IPS DF 4.7 (cell line): ENCODE measurements at regions not wholly inside any gene's neighbourhood (a gene's known extent, or its start where the extent isn't known, plus 50 kb on each side); places are given as distances from the start of the nearest gene placed in this dataset.

Experiments
- DNase-seq: peaks from one replicate; pipeline ENCODE4 v3.0.0-alpha.2; 2013; ENCODE audit warnings: low spot score; ENCODE audit errors: extremely low read depth

DNA sequence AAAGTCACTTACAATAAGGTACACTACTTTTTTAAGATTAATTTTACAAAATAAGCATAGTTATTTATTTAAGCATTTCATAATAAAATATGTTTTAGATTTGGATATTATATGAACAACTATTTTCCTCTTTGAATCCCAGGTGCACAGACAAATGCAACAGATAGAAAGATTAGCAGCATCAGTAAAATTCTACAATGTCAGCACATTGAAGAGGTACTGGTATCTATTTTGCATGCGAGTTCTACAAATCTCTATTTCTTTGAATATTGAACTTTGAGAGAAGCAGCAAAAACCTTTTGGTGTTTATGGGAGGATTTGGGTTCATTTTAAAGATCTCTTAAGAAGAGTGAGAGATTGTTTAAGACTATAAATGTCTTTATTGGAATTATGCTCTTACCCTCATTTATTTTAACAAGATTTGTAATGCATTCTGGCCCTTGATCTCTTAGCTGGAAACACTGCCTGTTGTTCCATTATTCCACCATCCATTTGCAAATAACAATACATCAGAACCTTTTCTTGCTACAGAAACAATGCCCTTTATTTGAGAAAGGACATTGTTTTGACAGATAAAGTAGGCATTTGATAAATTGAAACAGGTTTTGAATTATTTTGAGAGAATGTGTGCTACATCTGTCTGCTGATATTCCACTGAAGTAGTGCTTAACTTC is 558.8 kb upstream of the KLHL1 start:
- no peak for DNase-seq

DNA sequence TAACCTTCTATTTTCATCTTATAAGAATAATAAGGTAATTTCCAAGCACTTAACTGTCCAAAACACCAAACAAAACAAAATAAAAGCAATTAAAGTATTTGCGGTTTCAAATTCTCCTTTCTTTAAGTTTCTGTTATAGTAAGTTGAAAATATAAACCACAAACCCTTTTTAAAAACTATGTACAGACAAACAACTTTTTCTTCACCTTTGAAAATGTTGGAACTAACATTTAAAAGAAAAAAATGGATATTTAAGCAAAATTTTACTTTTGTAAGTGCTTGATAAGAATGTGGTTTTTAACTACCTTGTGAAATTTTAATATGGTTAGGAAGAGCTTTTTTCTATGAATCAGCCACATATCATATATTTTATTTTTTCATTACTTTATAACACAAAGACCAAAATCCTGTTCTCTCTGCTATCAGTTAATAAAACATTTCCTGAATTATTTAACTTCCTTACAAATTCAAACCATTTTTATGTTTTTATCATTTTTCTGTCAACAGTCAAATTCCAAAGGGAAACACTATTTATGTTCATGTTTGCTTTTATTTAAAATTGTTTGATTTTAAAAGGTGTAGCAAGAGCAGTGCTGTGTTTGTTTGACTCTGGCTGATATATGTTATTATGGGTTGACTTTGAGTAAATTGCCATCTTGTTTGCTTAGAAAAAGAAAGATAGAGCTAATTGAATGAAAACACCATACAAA is 554.1 kb upstream of the KLHL1 start:
- DNase-seq: no peak

DNA sequence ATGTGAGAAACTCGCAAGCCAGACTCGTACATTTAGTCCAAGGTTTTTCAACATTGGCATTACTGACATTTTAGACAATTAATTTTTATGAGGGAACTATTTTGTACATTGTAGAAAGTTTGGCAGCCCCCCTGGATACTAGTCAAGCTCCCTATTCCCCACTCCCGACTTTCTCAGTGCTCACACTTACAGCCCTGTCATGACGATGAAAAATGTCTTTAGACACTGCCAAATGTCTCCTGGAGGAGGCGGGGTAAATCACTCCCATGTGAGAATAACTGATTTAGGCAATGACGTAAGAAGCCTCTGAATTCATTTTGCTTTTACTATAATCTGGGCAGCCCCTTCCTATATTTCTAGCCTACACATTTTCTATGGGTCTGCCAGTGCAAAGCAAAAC is 535.8 kb upstream of the KLHL1 start:
- no peak for DNase-seq

DNA sequence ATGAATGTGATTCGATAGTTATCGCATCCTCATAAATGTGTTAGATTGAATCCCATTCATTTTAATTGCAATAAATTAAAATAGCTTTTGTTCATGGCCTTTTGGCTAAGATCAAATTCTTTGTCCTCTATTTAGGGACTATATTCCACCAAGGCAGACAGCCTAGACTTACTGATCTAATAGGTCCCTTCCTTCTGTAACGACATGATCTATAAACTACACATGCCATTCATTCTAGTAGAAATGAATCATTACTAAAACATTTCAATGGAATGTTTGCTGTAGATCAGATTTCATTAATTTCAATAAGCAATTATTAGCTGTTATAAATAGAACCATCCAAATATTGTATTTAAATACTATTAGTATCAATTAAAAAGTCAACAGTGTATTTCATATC is 526.6 kb upstream of the KLHL1 start:
- DNase-seq: no peak

DNA sequence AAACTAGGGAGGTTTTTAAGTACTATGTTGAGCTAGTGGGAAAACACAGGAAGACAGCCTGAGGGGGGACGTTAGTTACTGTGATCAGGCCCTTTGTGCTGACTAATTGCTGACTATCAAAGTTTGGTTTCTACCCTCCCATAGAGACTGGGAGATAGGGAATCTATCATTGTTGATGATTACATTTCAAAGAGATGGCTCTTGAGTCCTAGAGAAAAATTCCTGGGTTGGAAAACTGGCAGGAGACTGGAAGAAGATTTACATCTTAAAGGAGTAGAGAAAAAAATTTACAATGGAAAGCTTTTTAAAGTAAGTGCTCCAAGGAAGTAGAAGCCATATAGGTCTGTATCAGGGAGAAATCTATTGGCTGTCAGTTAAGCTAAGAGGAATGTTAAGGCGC is 522.0 kb upstream of the KLHL1 start:
- peak; percentile 16 for DNase-seq

DNA sequence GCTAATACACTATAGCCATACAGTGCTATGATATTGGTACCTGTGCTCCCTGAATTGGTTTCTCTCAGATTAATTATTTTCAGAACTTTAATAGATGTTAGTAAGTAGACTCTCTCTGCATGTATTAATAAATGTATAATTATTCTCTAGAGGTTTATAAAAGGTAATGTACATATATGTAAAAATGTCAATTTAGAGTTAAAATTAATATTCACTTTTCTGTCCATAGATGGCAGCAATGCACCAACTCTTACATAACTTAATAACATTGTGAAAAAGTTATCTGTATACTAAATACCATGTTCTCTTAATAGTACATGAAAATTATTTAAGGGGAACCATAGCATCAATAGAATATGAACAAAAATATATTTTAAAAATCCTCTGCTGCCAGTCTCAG is 515.0 kb upstream of the KLHL1 start:
- no peak for DNase-seq

DNA sequence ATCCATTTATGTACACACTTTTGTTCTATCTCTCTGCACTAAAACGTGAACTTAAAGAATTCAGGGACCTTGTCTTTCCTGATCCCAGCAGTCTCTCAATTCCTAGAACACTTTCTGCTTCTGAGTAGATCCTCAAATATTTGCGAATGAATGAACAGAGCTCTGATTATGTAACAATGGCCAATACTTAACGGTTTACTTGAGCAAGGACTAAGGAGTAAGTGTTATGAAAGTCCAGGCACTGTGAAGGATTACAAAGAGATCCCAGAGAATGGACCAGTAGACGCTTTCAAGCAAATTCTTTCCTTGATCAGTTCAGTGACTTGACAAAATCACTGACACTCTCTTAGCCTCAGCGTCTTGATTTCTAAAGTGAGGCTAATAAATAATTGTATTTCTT is 514.5 kb upstream of the KLHL1 start:
- DNase-seq: no peak

DNA sequence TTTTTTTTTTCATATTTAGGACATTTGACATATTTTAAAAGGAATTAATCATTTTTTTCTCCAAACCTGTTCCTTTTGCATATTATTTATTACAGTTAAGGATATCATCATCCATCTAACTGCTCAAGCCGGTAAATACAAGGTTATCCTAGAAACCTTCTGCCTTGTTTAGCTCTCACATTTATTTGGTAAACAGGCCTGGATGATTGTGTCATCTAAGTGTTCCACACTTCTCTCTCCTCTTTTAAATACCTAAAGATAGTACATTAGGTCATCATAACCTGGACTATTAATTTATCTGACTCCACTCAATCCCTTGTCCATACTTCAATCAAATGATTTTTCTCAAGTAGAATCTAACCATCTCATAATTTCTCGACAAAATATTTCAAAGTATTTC is 511.7 kb upstream of the KLHL1 start:
- DNase-seq: no peak

DNA sequence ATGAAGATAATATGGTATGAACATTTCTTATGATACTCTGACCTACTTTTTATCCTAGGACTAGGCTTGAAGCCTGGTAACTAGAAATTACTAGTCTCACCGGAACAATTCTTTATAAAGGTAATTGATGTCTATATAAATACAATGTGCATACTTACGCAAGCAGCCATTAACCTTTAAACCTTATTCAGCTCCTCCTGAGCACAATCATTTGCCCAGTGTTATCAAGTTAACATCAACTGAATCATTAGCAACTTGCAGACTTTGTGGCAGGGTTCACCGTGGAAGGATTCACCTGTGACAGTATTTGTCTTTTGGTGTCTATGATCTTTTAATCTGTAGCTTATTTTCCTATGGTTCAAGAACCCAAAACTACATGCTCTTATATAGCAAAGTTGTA is 508.6 kb upstream of the KLHL1 start:
- DNase-seq: no peak

DNA sequence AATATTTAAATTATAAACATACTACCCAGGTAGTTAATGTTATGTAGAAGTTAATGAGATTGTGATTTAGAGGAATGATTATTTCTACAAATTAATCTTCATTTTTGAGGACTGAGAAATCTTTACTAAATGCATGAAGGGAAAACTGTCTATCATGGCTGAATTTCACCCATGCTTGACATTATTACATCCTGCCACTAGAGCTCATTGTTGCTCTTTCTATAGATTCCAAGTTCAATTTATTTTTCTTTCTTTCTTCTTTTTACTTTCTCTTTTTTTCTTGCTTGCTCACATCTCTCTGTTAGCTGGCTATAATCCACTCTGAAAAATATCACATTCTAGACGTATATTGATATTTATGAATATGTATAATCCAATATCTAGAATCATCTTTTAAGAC is 505.0 kb upstream of the KLHL1 start:
- DNase-seq: no peak

DNA sequence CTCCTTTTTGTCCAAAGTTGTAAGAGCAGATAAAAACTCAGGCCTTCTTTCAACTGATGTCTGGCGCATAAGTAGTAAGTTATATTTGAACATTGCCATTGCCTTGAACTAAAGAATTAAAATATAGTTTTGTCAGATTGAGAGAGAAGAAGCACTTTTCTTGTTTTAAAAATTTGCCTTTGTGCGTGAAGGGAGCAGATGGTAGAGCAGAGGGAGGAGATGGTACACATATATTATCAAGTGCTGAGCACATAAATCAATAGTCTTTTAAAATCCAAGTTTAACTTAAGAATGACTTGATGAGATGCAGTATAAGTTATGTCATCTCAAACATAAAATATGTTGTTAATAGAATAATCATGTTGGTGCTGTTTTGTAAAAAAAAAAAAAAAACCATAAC is 504.6 kb upstream of the KLHL1 start:
- DNase-seq: no peak

DNA sequence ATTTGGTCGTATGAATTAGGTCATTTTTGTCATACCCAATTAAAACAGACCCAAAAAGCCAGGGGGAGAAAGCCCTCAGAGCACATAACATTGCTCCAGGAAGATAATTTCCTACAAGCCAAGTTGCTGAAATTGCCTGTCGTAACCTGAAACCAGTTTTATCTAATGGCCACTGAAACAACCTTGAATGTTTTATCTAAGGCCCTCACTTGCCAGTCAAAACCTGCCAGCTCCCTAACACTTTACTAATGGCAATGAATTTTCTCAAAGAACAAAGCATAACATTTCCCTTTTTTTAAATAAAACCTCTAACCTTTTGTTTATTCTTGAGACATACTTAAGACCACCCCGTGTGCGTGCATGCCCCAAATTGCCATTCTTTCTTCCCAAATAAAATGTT is 496.2 kb upstream of the KLHL1 start:
- DNase-seq: no peak

DNA sequence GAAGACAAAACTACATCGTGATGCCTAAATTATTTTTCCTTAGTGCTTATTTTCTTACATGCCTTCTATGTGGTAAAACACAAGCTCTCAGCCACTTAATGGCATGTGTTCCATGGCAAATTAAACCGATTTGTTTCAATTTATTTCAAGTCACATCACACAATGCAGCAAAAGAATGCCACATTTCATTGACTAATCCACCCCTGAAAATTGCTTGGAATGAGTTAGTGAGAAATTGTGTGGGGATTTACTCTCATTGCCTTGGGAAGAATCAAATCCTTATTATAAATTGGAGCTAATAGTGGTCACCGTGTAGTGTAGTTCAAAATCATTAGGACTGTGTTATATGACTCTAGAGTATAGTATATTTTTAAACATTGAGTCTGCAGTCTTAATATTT is 485.5 kb upstream of the KLHL1 start:
- no peak for DNase-seq

DNA sequence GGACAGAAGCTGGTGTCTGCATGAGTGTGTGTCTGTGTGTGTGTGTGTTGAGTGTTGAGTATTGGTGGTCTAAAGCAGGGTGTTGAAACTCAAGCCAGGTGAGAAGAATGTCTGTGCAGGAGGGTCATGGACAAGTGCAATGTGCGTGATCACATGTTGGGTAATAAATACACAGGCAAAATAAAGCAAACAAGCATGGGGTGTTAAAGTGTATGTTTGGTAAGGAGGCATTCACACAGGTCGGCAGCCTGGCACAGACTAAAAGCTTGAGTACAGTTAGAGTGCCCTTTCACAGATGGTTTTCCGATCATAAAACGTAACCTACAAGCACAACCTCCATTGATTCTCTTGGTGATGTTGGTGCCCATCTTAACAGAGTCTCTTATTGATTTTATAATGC is 476.9 kb upstream of the KLHL1 start:
- DNase-seq: no peak

DNA sequence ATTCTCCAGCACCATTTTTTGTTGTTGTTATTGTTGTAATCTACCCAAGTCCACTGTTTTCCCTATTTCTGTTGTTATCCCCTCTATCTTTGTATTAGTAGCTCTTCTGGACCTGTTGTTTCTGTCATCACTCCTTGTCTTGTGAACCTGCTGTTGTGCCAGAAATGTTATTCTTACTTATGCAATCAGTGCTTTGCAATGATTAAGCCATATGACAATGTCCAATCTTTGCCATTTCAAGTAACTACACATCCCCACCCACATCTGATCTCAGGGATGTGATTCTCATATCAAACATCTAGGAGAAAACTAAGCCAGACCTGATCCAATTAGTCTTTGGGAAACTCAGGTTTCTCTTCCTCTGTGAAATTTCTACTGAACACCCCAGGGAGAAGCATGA is 472.6 kb upstream of the KLHL1 start:
- DNase-seq: no peak

DNA sequence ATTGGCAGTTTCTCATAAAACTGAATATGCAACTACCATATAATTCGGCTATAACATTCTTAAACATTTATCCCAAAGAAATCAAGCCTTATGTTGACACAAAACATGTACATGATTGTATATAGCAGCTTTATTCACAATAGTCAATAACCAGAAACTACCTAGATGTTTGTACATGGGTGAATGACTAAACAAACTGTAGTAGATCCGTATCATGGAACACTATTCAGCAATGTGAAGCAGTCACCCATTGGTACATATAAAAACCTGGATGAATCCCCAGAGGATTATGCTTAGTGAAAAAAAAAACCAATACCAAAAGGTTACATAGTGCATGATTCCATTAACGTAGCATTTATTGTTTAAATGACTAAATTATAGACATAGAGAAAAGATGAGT is 471.7 kb upstream of the KLHL1 start:
- DNase-seq: no peak

DNA sequence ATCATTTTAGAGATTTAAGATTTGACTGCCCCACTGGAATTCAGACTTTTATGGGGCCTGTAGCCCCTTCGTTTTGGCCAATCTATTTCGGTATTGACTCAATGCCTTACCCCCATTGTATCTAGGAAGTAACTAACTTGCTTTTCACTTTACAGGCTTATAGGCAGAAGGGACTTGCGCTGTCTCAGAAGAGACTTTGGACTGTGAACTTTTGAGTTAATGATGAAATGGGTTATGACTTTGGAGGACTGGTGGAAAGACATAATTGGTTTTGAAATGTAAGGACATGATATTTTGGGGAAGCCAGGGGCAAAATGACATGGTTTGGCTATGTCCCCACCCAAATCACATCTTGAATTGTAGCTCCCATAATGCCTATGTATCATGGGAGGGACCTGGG is 463.0 kb upstream of the KLHL1 start:
- no peak for DNase-seq

DNA sequence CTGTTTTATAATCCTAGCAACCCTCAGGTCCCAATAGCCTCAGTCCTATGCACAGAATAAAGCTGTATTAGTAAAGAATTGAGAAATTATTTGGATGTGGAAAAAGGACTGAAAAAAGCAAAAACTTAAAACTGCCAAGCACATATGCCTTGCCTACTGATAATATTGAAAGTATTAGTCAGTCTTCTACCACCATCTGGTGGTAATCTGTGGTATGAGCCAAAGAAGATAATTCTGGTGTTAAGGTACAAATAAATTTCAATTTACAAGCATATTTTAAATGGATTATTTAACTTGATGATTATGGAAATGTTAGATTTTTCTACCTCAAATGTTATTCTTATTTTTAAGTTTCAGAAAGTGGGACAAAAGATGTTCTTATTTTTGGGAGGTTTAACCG is 460.3 kb upstream of the KLHL1 start:
- DNase-seq: peak; percentile 5

DNA sequence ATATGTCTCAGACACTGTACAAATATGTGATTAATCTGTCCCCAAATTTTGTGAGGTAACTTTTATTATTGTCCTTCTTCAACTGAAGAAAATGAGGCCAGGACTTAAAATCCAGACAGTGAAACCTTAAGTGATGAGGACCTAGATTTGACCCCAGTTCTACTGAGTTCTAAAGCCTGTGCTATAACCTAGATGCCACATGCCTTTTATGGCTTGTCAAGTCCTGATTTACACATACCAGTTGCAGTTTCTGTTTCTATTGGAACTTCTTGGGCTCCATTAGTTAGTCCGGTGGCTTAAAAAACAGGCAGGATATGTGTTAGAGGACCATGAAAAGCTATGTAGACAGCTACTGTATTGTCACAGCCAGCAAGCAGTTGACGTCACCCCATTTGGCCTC is 436.5 kb upstream of the KLHL1 start:
- DNase-seq: no peak

DNA sequence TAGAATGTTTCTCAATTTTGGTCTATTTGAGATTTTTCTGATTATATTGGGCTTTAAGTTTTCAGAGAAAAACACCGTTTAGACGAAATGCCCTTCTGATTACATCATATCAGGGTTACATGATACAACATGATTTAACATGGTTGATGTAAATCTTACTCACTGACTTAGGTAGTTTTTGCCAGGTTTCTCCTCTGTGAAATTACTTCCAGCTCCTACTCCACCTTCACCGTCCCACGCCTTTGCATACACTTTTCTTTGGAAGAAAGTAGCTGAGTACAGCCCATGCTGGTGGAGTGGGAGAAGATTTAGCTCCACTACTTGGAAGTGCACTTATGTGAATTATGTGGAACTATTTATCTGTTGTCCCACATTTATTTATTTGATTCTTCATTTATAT is 433.2 kb upstream of the KLHL1 start:
- DNase-seq: no peak

DNA sequence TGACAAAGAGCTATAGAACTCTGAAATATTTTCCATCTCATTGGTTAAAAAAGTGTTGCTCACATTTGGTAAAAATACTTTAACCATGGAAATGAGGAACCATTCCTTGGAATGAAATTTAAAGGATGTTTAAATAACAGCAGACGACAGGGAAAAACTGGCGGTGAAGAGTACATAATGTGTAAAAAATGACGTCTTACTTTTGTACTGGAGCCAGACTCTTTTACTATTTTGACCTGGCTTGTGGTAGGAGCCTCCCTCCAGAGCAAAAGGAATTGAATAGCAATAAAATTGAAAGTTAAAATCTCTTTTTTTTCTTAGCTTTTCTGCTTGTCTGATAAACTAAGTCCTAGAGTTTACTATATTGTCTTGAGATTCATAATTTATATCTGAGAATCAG is 426.2 kb upstream of the KLHL1 start:
- no peak for DNase-seq

DNA sequence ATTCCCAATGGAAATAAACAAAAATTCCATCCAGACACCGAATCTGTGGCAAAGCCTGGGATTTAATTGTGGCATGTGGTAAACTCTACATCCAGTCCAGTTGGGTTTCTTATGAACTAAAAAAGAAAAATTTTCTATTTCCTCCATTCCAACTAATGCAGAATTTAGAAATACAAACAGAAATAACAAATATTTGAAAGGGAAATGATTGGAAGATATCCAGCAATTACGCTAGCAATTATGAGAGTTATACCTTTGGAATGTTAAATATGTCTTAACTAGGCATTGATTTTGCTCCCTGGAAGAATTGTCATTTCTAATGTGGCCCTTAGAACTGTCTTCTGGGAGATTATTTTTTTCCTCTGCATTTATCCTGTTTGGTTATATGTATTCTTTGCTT is 421.4 kb upstream of the KLHL1 start:
- no peak for DNase-seq

DNA sequence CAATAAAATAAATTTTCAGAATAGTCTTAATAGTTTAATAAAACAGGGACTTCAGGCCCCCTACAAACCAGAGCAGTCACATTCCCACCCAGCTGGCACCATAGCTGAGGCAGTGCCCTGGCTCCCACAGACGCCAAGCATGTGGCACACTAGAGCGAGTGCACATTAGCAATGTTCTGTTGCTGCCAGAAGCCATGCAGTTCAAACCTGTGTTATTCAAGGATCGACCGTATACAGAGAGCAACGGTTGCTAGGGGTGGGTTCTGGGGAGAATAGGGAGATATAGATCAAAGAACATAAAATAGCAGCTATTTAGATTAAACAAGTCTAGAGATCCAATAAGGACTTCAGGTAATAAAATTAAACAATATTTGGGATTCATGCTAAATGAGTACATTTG is 419.3 kb upstream of the KLHL1 start:
- DNase-seq: no peak

DNA sequence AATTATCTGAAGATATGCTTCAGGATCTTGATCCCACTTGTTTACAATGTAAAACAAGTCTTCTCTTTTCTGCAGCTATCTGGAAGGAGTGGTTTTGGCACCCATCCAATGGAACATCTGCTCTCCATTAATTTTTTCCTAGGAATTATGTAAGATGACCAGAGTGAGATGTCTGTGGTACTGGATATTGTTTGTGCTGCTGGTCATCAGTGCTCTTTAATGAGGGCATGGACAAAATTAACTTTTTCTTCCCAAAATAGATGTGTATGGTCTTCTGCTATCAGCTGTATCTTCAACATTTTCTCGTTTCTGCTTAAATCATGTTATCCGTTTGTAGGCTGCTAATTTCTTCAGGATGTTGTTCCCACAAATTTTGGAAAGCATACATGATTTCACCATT is 415.4 kb upstream of the KLHL1 start:
- DNase-seq: no peak
